ENCODE measurements at regions not wholly inside any gene's neighbourhood (a gene's known extent, or its start where the extent isn't known, plus 50 kb on each side); places are given as distances from the start of the nearest gene placed in this dataset.
"Not testable (repeated sequence)": the region's sequence is repeated elsewhere in the genome, so short reads cannot be mapped to it uniquely, and the experiment has no call there.

- Histone ChIP-seq H3K27ac (no peak overlapping the region), H3K4me1 (no peaks in the 10 kb centered on the region), H3K9me3 (no peaks in the 10 kb centered on the region), H3K27me3 (no peaks in the 10 kb centered on the region), H3K36me3 (no peaks in the 10 kb centered on the region), H3K4me3 (no peak overlapping the region)
- intact Hi-C loops (cut with DNase I) = no loop called here
- TF ChIP-seq CTCF (IDR thresholded peaks at IDR 0.05) (no peak), POLR2AphosphoS5 (IDR thresholded peaks at IDR 0.05; ENCODE audit: insufficient read depth in 1 of 2, low read depth in 1 of 2) (no peak), POLR2A (IDR thresholded peaks at IDR 0.05) (no peak)
- no peak for DNase-seq (ENCODE audit: extremely low spot score in 2 of 2)
Observed at GRCh38 chr2:78749638-78750037, 275.9 kb upstream of the REG3G start.

- no peak for DNase-seq (ENCODE audit: extremely low spot score in 2 of 2)
- Histone ChIP-seq H3K27me3 (no peaks in the 10 kb centered on the region), H3K36me3 (no peaks in the 10 kb centered on the region), H3K4me3 (no peak overlapping the region), H3K4me1 (no peaks in the 10 kb centered on the region), H3K27ac (no peak overlapping the region), H3K9me3 (no peaks in the 10 kb centered on the region)
- intact Hi-C loops (cut with DNase I) = no loop called here
- TF ChIP-seq POLR2AphosphoS5 (IDR thresholded peaks at IDR 0.05; ENCODE audit: insufficient read depth in 1 of 2, low read depth in 1 of 2) = no peak
- TF ChIP-seq POLR2A (IDR thresholded peaks at IDR 0.05) = no peak
- no peak for TF ChIP-seq CTCF (IDR thresholded peaks at IDR 0.05)
Observed at GRCh38 chr2:78750219-78750618, 275.3 kb upstream of the REG3G start.

GRCh38 chr2:78754930-78755329, 270.6 kb upstream of the REG3G start:
- no peak for DNase-seq (ENCODE audit: extremely low spot score in 2 of 2)
- Histone ChIP-seq H3K36me3 (no peaks in the 10 kb centered on the region), H3K9me3 (no peaks in the 10 kb centered on the region), H3K27ac (no peak overlapping the region), H3K4me1 (no peaks in the 10 kb centered on the region), H3K4me3 (no peak overlapping the region), H3K27me3 (no peaks in the 10 kb centered on the region)
- TF ChIP-seq POLR2AphosphoS5 (IDR thresholded peaks at IDR 0.05; ENCODE audit: insufficient read depth in 1 of 2, low read depth in 1 of 2) (no peak), POLR2A (IDR thresholded peaks at IDR 0.05) (no peak), CTCF (IDR thresholded peaks at IDR 0.05) (no peak)
- intact Hi-C loops (cut with DNase I) = no loop called here

- intact Hi-C loops (cut with DNase I) = no loop called here
- H3K9me3 ChIP-seq = no peaks in the 10 kb centered on the region
- H3K4me3 ChIP-seq = no peak overlapping the region
- H3K27ac ChIP-seq = no peak overlapping the region
- H3K36me3 ChIP-seq = no peaks in the 10 kb centered on the region
- DNase-seq (ENCODE audit: extremely low spot score in 2 of 2) = no peak
- no peak for TF ChIP-seq CTCF (IDR thresholded peaks at IDR 0.05)
- no peak for TF ChIP-seq POLR2AphosphoS5 (IDR thresholded peaks at IDR 0.05; ENCODE audit: insufficient read depth in 1 of 2, low read depth in 1 of 2)
- no peak for TF ChIP-seq POLR2A (IDR thresholded peaks at IDR 0.05)
- H3K27me3 ChIP-seq = no peaks in the 10 kb centered on the region
- no peaks in the 10 kb centered on the region for H3K4me1 ChIP-seq
Observed at GRCh38 chr2:78757191-78757590, 268.3 kb upstream of the REG3G start.

- TF ChIP-seq POLR2A (IDR thresholded peaks at IDR 0.05) = no peak
- no peak for TF ChIP-seq POLR2AphosphoS5 (IDR thresholded peaks at IDR 0.05; ENCODE audit: insufficient read depth in 1 of 2, low read depth in 1 of 2)
- intact Hi-C loops (cut with DNase I) = no loop called here
Observed at GRCh38 chr2:78757640-78758039, 267.9 kb upstream of the REG3G start.

GRCh38 chr2:78758765-78759164, 266.7 kb upstream of the REG3G start:
- H3K36me3 ChIP-seq; H3K27ac ChIP-seq; H3K9me3 ChIP-seq; H3K4me3 ChIP-seq; DNase-seq (ENCODE audit: extremely low spot score in 2 of 2); intact Hi-C loops (cut with DNase I); H3K27me3 ChIP-seq; H3K4me1 ChIP-seq: not testable (repeated sequence)

More at GRCh38 chr2:78757640-78758039, 267.9 kb upstream of the REG3G start:
- Histone ChIP-seq H3K27me3 (no peaks in the 10 kb centered on the region), H3K36me3 (no peaks in the 10 kb centered on the region), H3K9me3 (no peaks in the 10 kb centered on the region), H3K4me1 (no peaks in the 10 kb centered on the region), H3K27ac (no peak overlapping the region), H3K4me3 (no peak overlapping the region)
- DNase-seq (ENCODE audit: extremely low spot score in 2 of 2) = no peak

All from vagina (tissue), 2 donors.